T-helper 1 cell treated with Interleukin-12 subunit alpha and Interleukin-12 subunit beta and Interleukin-4 antibody, amounts not matched to agents 30 μg/mL and 1 μg/mL, for 36 hours (primary cell): ENCODE measurements at regions not wholly inside any gene's neighbourhood (a gene's known extent, or its start where the extent isn't known, plus 50 kb on each side); places are given as distances from the start of the nearest gene placed in this dataset.
"Not testable (repeated sequence)": the region's sequence is repeated elsewhere in the genome, so short reads cannot be mapped to it uniquely, and the experiment has no call there.

Experiments
- H3K27ac Mint-ChIP-seq: one replicate; pipeline ENCODE4 v1.8.0; 2021; ENCODE audit warnings: mild to moderate bottlenecking, mixed read lengths
- H3K27me3 Mint-ChIP-seq: one replicate; pipeline ENCODE4 v1.8.0; 2021; ENCODE audit warnings: low read depth, mixed read lengths
- H3K36me3 Mint-ChIP-seq: one replicate; pipeline ENCODE4 v1.8.0; 2021; ENCODE audit warnings: low read depth, mixed read lengths
- H3K4me1 Mint-ChIP-seq: one replicate; pipeline ENCODE4 v1.8.0; 2021; ENCODE audit warnings: low read depth, mixed read lengths
- H3K4me3 Mint-ChIP-seq: one replicate; pipeline ENCODE4 v1.8.0; 2021; ENCODE audit warnings: mild to moderate bottlenecking, moderate library complexity, mixed read lengths
- H3K9me3 Mint-ChIP-seq: one replicate; pipeline ENCODE4 v1.8.0; 2021; ENCODE audit warnings: mixed read lengths

DNA sequence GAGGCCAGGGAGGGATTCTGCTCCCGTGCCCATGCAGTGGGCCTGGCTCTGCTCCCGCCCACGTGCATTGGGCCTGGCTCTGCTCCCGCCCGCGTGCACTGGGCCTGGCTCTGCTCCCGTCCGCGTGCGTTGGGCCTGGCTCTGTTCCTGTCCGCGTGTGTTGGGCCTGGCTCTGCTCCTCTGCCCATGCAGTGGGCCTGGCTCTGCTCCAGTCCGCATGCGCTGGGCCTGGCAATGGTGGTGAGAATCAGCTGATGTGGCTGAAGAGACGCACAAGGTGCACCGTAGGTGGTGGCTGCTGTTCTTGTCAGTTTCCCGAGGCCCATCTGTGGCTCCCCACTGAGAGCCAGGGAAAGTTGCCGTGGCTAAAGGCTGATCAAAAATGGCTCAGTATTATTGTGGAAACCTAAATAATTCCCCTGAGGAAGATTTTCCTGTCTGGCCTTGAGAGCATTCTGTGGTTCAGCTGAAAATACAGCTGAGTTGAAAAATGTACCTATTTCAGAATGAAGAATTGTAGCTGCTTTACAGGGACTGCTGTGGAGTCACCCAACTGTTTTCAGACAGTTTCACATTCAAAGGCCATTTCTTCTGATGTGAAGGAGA lies 572.4 kb downstream of the GLRX3 start:
- no peak overlapping the region for H3K4me3 Mint-ChIP-seq
- H3K27me3 Mint-ChIP-seq = no peaks in the 10 kb centered on the region
- no peaks in the 10 kb centered on the region for H3K36me3 Mint-ChIP-seq
- H3K27ac Mint-ChIP-seq = no peak overlapping the region
- H3K9me3 Mint-ChIP-seq = no peaks in the 10 kb centered on the region
- H3K4me1 Mint-ChIP-seq = no peaks in the 10 kb centered on the region

DNA sequence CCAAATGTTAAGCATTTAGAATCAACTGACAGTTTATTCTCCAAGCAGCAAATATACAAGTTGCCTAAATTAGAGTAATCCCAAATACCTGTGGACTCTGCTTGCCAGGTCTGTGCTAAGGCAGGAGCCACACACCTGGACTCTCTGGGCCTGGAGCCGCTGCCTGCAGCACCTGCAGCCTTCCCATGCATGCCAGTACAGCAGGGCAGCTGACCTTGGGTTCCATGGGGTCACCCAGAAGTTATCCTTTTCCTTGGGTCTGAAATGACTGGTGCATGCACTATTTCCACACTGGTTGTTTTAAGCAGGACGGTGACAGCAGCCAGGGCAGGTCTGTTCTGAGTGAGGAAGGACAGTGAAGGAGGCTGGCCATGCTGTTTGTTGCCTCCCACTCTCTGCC lies 573.2 kb downstream of the GLRX3 start:
- Mint-ChIP-seq H3K4me3 (no peak overlapping the region), H3K36me3 (no peaks in the 10 kb centered on the region), H3K9me3 (no peaks in the 10 kb centered on the region), H3K27ac (no peak overlapping the region), H3K27me3 (no peaks in the 10 kb centered on the region), H3K4me1 (no peaks in the 10 kb centered on the region)

DNA sequence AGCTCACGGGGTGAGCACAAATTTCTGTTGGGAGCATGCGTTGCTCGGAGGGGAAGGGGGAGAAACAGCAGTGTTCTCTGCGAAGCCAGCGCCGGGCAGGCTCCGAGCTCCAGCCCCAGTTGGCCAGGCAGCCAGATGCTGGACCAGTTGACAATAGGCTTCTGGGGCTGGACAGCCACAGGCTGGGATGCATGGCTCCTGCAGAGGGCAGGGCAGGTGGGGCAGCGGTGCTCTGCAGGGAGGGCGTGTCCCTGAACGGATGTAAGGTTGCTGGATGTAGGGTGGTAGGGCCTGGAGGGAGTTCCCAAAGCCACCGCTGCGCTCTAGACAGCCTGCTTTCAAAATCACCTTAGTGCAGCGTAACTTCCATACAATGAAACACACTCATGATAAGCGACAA lies 574.9 kb downstream of the GLRX3 start:
- no peaks in the 10 kb centered on the region for H3K27me3 Mint-ChIP-seq
- H3K4me3 Mint-ChIP-seq = no peak overlapping the region
- no peaks in the 10 kb centered on the region for H3K36me3 Mint-ChIP-seq
- no peak overlapping the region for H3K27ac Mint-ChIP-seq
- H3K4me1 Mint-ChIP-seq = no peaks in the 10 kb centered on the region
- H3K9me3 Mint-ChIP-seq = no peaks in the 10 kb centered on the region

DNA sequence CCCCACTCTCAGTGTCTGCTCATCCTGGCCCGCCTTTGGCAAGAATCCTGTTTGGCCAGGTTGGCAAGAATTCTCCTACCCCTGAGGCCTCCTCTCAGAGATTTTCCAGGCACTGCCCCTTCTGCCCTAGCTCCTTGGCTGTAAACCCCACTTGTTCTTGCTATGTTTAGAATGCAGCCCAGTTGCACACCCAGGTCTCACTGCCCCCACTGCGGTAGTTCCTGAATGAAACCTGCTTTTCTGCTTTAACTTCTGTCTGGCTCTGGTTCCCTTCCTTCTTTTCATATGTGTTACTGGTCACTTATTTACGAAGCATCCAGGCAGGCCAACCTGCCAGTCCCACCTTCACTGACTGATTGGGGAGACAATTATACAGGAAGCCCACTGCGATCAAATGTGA lies 576.9 kb downstream of the GLRX3 start:
- H3K4me3 Mint-ChIP-seq = no peak overlapping the region
- no peaks in the 10 kb centered on the region for H3K4me1 Mint-ChIP-seq
- no peak overlapping the region for H3K27ac Mint-ChIP-seq
- no peaks in the 10 kb centered on the region for H3K9me3 Mint-ChIP-seq
- no peaks in the 10 kb centered on the region for H3K36me3 Mint-ChIP-seq
- H3K27me3 Mint-ChIP-seq = no peaks in the 10 kb centered on the region

DNA sequence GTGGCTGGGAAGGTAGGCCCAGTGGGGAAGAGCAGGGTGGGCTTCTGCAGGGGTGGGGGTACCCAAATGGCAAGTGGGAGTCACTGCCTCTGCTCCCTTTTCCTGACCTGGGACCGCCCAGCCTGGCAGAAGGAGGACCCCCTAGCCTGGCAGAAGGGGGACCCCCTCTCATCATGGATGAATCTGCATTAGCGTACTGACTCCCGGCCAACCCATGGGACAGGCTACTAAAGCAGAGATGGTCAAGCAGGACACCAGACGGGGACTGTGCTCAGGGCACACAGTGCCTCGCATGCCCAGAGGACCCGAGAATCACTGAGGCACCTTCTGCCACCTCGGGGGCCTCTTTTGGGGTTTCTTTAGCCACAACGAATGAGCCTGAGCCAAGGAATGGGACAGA lies 577.5 kb downstream of the GLRX3 start:
- Mint-ChIP-seq H3K27ac (no peak overlapping the region), H3K36me3 (no peaks in the 10 kb centered on the region), H3K9me3 (no peaks in the 10 kb centered on the region), H3K4me1 (no peaks in the 10 kb centered on the region), H3K27me3 (no peaks in the 10 kb centered on the region), H3K4me3 (no peak overlapping the region)

DNA sequence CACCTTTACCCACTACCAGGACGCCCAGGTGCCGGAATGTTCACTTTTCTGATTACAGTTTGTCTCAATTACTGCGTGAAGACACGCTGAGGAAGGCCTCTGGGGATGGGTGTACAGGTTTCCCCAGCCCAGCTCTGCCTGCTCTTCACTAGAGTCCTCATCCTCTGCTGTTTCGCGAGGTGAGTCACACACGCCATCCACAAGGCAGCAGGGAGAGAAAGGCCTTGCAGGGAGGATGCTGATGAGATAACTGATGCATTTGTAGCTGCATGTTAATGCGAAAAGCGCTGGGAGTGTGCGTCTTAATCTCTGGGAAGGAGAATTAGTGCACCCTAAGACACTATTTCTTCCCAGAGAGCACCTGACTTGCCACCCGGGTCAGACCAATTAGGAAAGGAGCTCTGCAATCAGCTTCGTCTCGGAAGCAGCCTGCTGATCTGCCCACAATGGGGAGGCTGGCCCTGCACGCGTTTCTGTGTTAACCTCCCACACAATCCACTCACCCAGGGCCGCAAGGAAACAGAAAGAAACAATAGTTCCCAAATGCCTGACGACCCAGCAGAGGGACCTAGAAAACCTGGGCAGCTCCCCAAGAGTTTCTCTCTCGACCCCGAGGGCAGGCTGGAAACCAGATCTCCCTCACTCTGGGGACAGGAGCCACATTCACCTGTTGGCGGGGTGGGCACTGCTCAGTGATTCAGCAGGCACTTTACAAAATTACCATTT lies 578.7 kb downstream of the GLRX3 start:
- no peaks in the 10 kb centered on the region for H3K9me3 Mint-ChIP-seq
- no peaks in the 10 kb centered on the region for H3K36me3 Mint-ChIP-seq
- no peak overlapping the region for H3K27ac Mint-ChIP-seq
- H3K4me1 Mint-ChIP-seq = no peaks in the 10 kb centered on the region
- H3K27me3 Mint-ChIP-seq = no peaks in the 10 kb centered on the region
- H3K4me3 Mint-ChIP-seq = no peak overlapping the region

DNA sequence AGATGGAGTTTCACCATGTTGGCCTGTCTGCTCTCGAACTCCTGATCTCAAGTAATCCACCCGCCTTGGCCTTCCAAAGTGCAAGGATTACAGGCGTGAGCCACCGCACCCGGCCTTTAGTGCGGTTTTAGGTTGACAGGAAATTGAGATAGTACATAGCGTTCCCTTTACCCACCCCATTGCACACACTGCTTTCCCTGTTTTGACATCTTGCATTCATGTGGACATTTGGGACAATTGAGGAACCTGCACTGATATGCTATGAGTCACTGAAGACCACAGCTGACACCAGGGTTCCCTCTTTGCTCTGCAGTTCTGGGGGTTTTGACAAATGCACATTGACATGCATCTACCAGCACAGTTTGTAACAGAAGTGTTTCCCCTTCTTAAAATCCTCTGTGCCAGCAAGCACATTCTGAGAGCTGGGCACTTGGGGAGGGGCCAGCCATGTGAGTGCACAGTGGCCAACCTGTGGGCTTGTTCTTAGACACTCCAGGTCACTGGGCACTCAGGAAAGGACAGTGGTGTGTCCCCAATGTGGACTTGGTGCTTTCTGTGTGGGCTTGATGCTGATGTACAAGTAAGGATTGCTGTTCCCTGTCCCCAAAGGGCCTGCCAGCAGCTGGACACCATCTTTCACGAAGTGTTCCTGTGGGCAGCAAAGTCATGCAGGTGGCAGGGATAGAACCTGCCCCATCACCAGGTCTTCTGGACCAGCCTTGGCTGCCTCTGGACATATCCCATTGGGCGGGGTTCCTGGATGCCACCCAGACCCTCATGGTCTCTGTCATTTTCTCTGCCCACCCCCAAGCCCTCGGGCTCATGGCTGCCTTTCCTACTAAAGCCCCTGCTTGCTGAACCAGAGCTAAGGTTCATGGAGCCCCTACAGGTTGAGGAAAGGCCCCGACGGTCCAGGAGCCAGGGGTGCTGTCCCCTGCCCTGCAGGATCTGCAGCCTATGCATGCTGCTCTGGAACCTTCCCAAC lies 579.8 kb downstream of the GLRX3 start:
- no peaks in the 10 kb centered on the region for H3K4me1 Mint-ChIP-seq
- no peaks in the 10 kb centered on the region for H3K9me3 Mint-ChIP-seq
- no peaks in the 10 kb centered on the region for H3K36me3 Mint-ChIP-seq
- H3K4me3 Mint-ChIP-seq = no peak overlapping the region
- H3K27me3 Mint-ChIP-seq = no peaks in the 10 kb centered on the region
- no peak overlapping the region for H3K27ac Mint-ChIP-seq

DNA sequence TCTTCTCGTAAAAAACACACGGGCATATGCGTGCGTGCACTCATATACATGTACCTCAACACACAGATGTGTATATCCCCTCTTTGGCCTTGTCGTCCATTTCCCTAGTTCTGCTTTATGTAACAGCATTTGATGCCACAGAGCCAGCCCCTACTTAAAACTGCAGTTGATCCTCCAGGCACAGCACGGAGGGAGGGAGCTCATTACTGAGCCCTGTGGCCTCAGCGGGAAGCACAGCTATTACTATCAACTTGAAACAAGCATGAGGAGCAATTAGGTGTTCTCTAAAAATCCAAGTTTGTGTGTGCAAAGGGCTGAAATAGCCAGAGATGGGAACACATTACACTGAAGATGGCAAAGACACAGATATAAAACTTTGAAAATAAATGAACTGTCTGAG lies 580.9 kb downstream of the GLRX3 start:
- H3K9me3 Mint-ChIP-seq = no peaks in the 10 kb centered on the region
- no peak overlapping the region for H3K27ac Mint-ChIP-seq
- no peaks in the 10 kb centered on the region for H3K36me3 Mint-ChIP-seq

DNA sequence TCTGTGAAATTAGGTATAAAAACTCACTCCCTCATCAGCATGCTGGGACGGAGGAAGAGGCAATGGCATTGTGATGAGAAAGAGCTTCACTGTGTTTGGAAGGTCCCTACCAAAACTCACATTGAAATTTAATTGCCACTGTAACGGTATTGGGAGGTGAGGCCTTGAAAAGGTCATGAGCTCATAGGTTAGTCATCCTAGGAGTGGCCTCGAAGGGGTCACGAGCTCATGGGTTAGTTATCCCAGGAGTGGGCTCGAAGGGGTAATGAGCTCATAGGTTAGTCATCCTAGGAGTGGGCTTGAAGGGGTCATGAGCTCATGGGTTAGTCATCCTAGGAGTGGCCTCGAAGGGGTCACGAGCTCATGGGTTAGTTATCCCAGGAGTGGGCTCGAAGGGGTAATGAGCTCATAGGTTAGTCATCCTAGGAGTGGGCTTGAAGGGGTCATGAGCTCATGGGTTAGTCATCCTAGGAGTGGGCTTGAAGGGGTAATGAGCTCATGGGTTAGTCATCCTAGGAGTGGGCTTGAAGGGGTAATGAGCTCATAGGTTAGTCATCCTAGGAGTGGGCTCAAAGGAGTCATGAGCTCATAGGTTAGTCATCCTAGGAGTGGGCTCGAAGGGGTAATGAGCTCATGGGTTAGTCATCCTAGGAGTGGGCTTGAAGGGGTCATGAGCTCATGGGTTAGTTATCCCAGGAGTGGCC lies 582.7 kb downstream of the GLRX3 start:
- H3K27ac Mint-ChIP-seq, H3K9me3 Mint-ChIP-seq, H3K4me1 Mint-ChIP-seq, H3K4me3 Mint-ChIP-seq, H3K36me3 Mint-ChIP-seq, H3K27me3 Mint-ChIP-seq: not testable (repeated sequence)

More for the DNA sequence above, 580.9 kb downstream of the GLRX3 start:
- H3K4me3 Mint-ChIP-seq = no peak overlapping the region
- H3K27me3 Mint-ChIP-seq = no peaks in the 10 kb centered on the region
- H3K4me1 Mint-ChIP-seq = no peaks in the 10 kb centered on the region

DNA sequence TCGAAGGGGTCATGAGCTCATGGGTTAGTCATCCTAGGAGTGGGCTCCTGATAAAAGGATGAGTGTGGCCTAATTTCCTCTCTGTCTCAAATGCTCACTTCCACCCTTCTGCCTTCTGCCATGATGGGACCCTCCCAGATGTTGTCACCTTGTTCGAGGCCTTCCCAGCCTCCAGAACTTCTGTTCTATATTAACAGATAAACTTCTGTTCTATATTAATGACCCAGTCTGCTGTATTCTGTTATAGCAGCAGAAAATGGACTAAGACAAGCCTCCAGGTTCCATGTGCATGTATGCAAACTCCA lies 583.2 kb downstream of the GLRX3 start:
- Mint-ChIP-seq H3K4me1 (no peaks in the 10 kb centered on the region), H3K4me3 (no peak overlapping the region), H3K36me3 (no peaks in the 10 kb centered on the region), H3K27me3 (no peaks in the 10 kb centered on the region), H3K27ac (no peak overlapping the region), H3K9me3 (no peaks in the 10 kb centered on the region)

DNA sequence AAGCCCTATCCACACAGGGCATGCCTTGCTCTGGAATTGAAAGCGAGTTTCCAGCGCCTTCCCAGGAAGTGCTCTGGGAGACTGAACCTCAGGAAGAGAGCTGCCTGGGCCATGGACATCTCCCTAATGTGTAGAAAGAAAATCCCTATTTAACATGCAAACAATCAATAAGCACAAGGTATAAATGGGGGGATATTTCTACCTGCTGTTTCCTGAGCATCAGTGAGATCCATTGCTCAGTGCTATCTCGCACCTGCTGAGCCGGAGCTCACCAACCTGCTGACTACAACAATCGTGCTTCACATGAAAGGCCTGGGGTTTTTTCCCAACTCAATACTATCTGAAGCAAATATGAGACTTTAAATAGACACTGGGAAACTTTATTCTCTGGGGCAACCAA lies 584.0 kb downstream of the GLRX3 start:
- Mint-ChIP-seq H3K27ac (no peak overlapping the region), H3K27me3 (no peaks in the 10 kb centered on the region), H3K9me3 (no peaks in the 10 kb centered on the region), H3K4me1 (no peaks in the 10 kb centered on the region), H3K36me3 (no peaks in the 10 kb centered on the region), H3K4me3 (no peak overlapping the region)

DNA sequence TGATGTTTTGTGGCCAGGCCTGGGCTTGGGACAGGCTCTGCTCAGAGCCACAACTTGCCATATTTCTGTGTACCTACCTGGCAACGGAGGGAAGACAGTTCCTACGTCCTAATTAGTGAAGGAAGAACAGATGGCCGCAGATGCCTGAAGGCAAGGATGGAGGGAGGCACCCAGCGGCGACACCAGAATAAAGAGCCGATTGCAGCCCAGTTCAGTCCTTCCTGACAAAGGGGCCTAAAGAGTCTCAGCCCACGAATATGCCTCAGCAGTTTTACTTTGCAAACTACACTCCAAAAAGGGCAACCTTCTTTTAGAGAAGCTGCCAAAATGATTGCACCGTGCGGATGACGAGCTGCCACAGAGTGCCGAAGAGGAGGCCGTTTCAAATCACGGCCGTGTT lies 585.8 kb downstream of the GLRX3 start:
- no peaks in the 10 kb centered on the region for H3K4me1 Mint-ChIP-seq
- H3K36me3 Mint-ChIP-seq = no peaks in the 10 kb centered on the region
- no peak overlapping the region for H3K4me3 Mint-ChIP-seq
- no peak overlapping the region for H3K27ac Mint-ChIP-seq
- no peaks in the 10 kb centered on the region for H3K27me3 Mint-ChIP-seq
- H3K9me3 Mint-ChIP-seq = no peaks in the 10 kb centered on the region

DNA sequence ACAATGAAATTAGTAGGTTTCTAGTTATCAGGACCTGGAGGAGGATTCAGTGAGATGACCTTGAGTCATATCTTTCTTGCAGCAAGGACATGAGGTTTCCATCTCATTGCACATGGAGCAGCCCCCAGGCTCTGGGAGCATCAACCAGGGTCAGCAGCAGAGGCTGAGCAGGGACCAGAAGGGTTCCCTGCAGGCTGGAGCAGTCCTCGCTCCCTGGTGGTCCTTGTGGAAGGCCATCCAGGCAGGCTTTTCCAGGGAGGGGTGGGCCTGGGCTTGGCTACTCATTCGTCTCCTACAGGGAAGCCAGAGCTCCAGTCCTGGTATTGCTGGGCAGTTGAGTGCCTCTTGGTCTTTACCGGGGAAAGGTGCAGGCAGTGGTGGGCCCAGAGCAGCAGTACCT lies 587.5 kb downstream of the GLRX3 start:
- H3K9me3 Mint-ChIP-seq = no peaks in the 10 kb centered on the region
- no peaks in the 10 kb centered on the region for H3K36me3 Mint-ChIP-seq
- no peak overlapping the region for H3K27ac Mint-ChIP-seq
- no peaks in the 10 kb centered on the region for H3K4me1 Mint-ChIP-seq
- H3K27me3 Mint-ChIP-seq = no peaks in the 10 kb centered on the region
- H3K4me3 Mint-ChIP-seq = no peak overlapping the region

DNA sequence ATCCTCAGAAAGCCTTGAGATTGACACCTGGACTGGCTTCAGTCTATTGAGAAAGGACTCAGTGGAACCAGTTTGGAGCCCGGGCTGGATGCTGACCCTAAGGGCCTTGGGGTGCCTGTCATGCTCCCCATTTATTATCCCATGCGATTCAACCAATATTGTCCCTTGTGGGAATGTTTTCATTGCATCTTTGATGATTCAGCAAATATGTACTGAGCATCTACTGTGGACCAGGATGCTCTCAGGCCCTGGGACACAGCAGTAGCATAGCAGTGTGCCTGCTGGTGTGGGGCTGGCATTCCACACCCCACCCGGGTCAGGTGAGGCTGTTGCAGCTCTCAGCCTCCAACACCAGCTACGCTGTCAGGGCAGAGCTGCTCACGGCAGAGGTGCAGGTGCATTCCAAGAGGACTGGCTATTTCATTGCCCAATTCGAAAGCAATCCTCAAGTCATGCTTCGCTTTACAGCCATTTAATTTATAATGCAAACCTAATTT lies 586.0 kb downstream of the TCERG1L start:
- Mint-ChIP-seq H3K4me1 (no peaks in the 10 kb centered on the region), H3K4me3 (no peak overlapping the region), H3K27me3 (no peaks in the 10 kb centered on the region), H3K27ac (no peak overlapping the region), H3K36me3 (no peaks in the 10 kb centered on the region), H3K9me3 (no peaks in the 10 kb centered on the region)
